ENCODE measurements at regions not wholly inside any gene's neighbourhood (a gene's known extent, or its start where the extent isn't known, plus 50 kb on each side); places are given as distances from the start of the nearest gene placed in this dataset.

- Histone ChIP-seq H4K20me1 (ENCODE audit: insufficient read depth, low read length) (no peaks in the 10 kb centered on the region), H3K27ac (ENCODE audit: low read depth, low read length) (no peak overlapping the region), H3K4me1 (ENCODE audit: insufficient read depth, low read length) (no peaks in the 10 kb centered on the region), H3K27me3 (ENCODE audit: insufficient read depth, low read length) (peaks cover 5% of the 10 kb centered on the region), H3K4me3 (ENCODE audit: insufficient read depth, low read depth, low read length) (no peak overlapping the region), H2AFZ (ENCODE audit: low read depth, low read length) (no peak overlapping the region), H3K9me3 (ENCODE audit: insufficient read depth, low read depth, low read length) (no peaks in the 10 kb centered on the region), H3K9ac (ENCODE audit: low read length) (no peak overlapping the region), H3K36me3 (ENCODE audit: insufficient read depth, low read length) (no peaks in the 10 kb centered on the region), H3K79me2 (ENCODE audit: insufficient read depth, low read length) (no peaks in the 10 kb centered on the region), H3K4me2 (ENCODE audit: low read length) (no peak overlapping the region)
- Mint-ChIP-seq H3K9me3 (ENCODE audit: unreplicated experiment) (peaks cover 2% of the 10 kb centered on the region), H3K4me3 (ENCODE audit: unreplicated experiment) (no peak overlapping the region), H3K27ac (ENCODE audit: unreplicated experiment) (no peak overlapping the region), H3K4me1 (ENCODE audit: low read depth, unreplicated experiment) (peaks cover 4% of the 10 kb centered on the region), H3K27me3 (ENCODE audit: low read depth, unreplicated experiment) (peaks cover 12% of the 10 kb centered on the region), H3K36me3 (ENCODE audit: low read depth, unreplicated experiment) (no peaks in the 10 kb centered on the region)
- TF ChIP-seq, protein P1, sequence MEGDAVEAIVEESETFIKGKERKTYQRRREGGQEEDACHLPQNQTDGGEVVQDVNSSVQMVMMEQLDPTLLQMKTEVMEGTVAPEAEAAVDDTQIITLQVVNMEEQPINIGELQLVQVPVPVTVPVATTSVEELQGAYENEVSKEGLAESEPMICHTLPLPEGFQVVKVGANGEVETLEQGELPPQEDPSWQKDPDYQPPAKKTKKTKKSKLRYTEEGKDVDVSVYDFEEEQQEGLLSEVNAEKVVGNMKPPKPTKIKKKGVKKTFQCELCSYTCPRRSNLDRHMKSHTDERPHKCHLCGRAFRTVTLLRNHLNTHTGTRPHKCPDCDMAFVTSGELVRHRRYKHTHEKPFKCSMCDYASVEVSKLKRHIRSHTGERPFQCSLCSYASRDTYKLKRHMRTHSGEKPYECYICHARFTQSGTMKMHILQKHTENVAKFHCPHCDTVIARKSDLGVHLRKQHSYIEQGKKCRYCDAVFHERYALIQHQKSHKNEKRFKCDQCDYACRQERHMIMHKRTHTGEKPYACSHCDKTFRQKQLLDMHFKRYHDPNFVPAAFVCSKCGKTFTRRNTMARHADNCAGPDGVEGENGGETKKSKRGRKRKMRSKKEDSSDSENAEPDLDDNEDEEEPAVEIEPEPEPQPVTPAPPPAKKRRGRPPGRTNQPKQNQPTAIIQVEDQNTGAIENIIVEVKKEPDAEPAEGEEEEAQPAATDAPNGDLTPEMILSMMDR (IDR thresholded peaks at IDR 0.05; ENCODE audit: insufficient read depth, low read depth, low read length), result no peak
- no peak for TF ChIP-seq EZH2 (IDR thresholded peaks at IDR 0.05; ENCODE audit: insufficient read depth, low read length)
- no peak for FAIRE-seq
- DNase-seq (ENCODE audit: low read depth), result no peak
Observed at GRCh38 chr2:101566632-101567228, 91.8 kb upstream of the RFX8 start.

- DNase-seq (ENCODE audit: low read depth) (no peak), FAIRE-seq (no peak)
- Mint-ChIP-seq H3K4me3 (ENCODE audit: unreplicated experiment) (no peak overlapping the region), H3K4me1 (ENCODE audit: low read depth, unreplicated experiment) (peaks cover 4% of the 10 kb centered on the region), H3K36me3 (ENCODE audit: low read depth, unreplicated experiment) (peaks cover 4% of the 10 kb centered on the region), H3K9me3 (ENCODE audit: unreplicated experiment) (peaks cover 18% of the 10 kb centered on the region), H3K27ac (ENCODE audit: unreplicated experiment) (no peak overlapping the region), H3K27me3 (ENCODE audit: low read depth, unreplicated experiment) (peaks cover 12% of the 10 kb centered on the region)
- Histone ChIP-seq H3K4me3 (ENCODE audit: insufficient read depth, low read depth, low read length) (no peak overlapping the region), H3K36me3 (ENCODE audit: insufficient read depth, low read length) (no peaks in the 10 kb centered on the region), H3K4me1 (ENCODE audit: insufficient read depth, low read length) (peaks cover 6% of the 10 kb centered on the region), H4K20me1 (ENCODE audit: insufficient read depth, low read length) (no peaks in the 10 kb centered on the region), H3K27me3 (ENCODE audit: insufficient read depth, low read length) (peaks cover 5% of the 10 kb centered on the region), H3K79me2 (ENCODE audit: insufficient read depth, low read length) (no peaks in the 10 kb centered on the region), H3K4me2 (ENCODE audit: low read length) (no peak overlapping the region), H3K9me3 (ENCODE audit: insufficient read depth, low read depth, low read length) (no peaks in the 10 kb centered on the region), H3K9ac (ENCODE audit: low read length) (no peak overlapping the region), H3K27ac (ENCODE audit: low read depth, low read length) (no peak overlapping the region), H2AFZ (ENCODE audit: low read depth, low read length) (no peak overlapping the region)
- TF ChIP-seq, protein P1 (IDR thresholded peaks at IDR 0.05; ENCODE audit: insufficient read depth, low read depth, low read length), result no peak
- no peak for TF ChIP-seq EZH2 (IDR thresholded peaks at IDR 0.05; ENCODE audit: insufficient read depth, low read length)
Observed at GRCh38 chr2:101563849-101564248, 88.9 kb upstream of the RFX8 start.

GRCh38 chr2:101560780-101561315, 85.9 kb upstream of the RFX8 start:
- peaks cover 6% of the 10 kb centered on the region for H3K4me1 ChIP-seq (ENCODE audit: insufficient read depth, low read length)
- H3K9ac ChIP-seq (ENCODE audit: low read length), result no peak overlapping the region
- peaks cover 19% of the 10 kb centered on the region for H3K9me3 Mint-ChIP-seq (ENCODE audit: unreplicated experiment)
- no peak overlapping the region for H3K27ac ChIP-seq (ENCODE audit: low read depth, low read length)
- H3K4me2 ChIP-seq (ENCODE audit: low read length), result no peak overlapping the region
- no peaks in the 10 kb centered on the region for H3K79me2 ChIP-seq (ENCODE audit: insufficient read depth, low read length)
- no peak for DNase-seq (ENCODE audit: low read depth)
- no peaks in the 10 kb centered on the region for H3K9me3 ChIP-seq (ENCODE audit: insufficient read depth, low read depth, low read length)
- no peaks in the 10 kb centered on the region for H3K36me3 ChIP-seq (ENCODE audit: insufficient read depth, low read length)
- peaks cover 12% of the 10 kb centered on the region for H3K27me3 Mint-ChIP-seq (ENCODE audit: low read depth, unreplicated experiment)
- H3K36me3 Mint-ChIP-seq (ENCODE audit: low read depth, unreplicated experiment), result peaks cover 4% of the 10 kb centered on the region
- no peaks in the 10 kb centered on the region for H4K20me1 ChIP-seq (ENCODE audit: insufficient read depth, low read length)
- no peak overlapping the region for H3K4me3 Mint-ChIP-seq (ENCODE audit: unreplicated experiment)
- TF ChIP-seq EZH2 (IDR thresholded peaks at IDR 0.05; ENCODE audit: insufficient read depth, low read length), result no peak
- TF ChIP-seq, protein P1 (IDR thresholded peaks at IDR 0.05; ENCODE audit: insufficient read depth, low read depth, low read length), result no peak
- peaks cover 4% of the 10 kb centered on the region for H3K4me1 Mint-ChIP-seq (ENCODE audit: low read depth, unreplicated experiment)
- no peak overlapping the region for H2AFZ ChIP-seq (ENCODE audit: low read depth, low read length)
- no peak overlapping the region for H3K4me3 ChIP-seq (ENCODE audit: insufficient read depth, low read depth, low read length)
- no peaks in the 10 kb centered on the region for H3K27me3 ChIP-seq (ENCODE audit: insufficient read depth, low read length)
- no peak overlapping the region for H3K27ac Mint-ChIP-seq (ENCODE audit: unreplicated experiment)
- FAIRE-seq, result no peak

Data from astrocyte (in vitro differentiated cells and primary cell).